ENCODE measurements at regions not wholly inside any gene's neighbourhood (a gene's known extent, or its start where the extent isn't known, plus 50 kb on each side); places are given as distances from the start of the nearest gene placed in this dataset.

DNA sequence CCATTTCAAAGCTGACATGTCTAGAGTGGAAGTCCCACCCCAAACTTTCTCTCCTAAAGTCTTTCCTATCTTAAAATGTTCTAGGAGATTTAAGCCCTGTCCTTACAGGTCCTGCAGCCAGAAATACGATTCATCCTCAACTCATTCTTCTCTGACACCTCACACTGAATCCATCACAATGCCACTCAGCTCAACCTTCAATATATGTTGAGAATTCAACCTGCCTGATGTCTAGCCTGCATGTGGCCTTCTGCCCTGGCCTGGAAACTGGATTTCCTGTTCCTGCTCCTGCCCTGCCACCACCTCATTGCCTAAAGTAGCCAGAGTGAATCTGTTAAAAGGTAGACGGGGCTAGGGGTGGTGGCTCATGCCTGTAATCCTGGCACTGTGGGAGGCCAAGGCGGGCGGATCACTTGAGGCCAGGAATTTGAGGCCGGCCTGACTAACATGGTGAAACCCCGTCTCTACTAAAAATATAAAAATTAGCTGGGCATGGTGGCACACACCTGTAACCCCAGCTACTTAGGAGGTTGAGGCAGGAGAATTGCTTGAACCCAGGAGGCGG lies 345.9 kb downstream of the CDH26 start:
- no peak overlapping the region for H3K27ac ChIP-seq
- TF ChIP-seq CTCF (conservative IDR thresholded peaks at IDR 0.05): no peak

- no peak for TF ChIP-seq CTCF (conservative IDR thresholded peaks at IDR 0.05)
- H3K27ac ChIP-seq: no peak overlapping the region
Measured at GRCh38 chr20:60304931-60305330, 346.7 kb downstream of the CDH26 start.

GRCh38 chr20:60306105-60306504 lies 347.9 kb downstream of the CDH26 start:
- TF ChIP-seq CTCF (conservative IDR thresholded peaks at IDR 0.05): no peak
- no peak overlapping the region for H3K27ac ChIP-seq

GRCh38 chr20:60306551-60306950 lies 348.3 kb downstream of the CDH26 start:
- H3K27ac ChIP-seq: no peak overlapping the region
- TF ChIP-seq CTCF (conservative IDR thresholded peaks at IDR 0.05): no peak

DNA sequence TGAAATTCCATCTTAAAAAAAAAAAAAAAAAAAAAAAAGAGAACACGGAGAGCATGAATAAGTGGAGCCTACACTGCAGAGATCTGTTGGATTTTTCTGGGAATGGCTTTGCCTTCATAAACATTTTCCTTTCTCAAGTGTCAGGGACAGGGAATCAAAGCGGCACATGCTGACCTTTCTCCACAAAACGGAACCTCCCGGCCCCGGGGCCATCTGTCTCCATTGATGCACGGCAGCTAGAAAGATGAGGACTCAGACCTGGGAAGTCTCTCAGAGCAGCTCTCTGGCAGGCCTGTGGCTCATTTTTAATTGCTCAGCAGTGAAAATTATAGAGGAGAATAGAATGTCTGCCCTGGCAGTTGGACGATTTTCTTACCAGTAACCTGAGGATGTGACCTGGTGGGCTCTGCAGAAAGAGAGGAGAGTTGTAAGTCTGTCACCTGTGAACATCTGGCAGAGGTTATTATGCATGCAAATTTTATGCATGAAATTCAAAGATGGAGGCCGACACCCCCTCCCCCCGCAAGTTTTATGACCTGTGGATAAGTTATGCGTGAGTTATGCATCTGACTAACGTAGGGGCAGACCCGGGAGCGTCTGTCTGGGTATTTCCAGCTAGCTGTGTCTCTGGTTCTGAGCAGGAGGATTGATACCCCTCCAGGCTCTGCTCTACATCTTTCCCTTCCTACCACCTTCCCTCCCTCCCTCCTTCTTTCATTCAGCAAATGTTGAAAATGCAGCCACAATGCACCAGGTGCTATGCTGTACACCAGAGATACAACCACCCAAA lies 352.5 kb downstream of the CDH26 start:
- H3K27ac ChIP-seq: no peak overlapping the region
- no peak for TF ChIP-seq CTCF (conservative IDR thresholded peaks at IDR 0.05)

- H3K27ac ChIP-seq: no peak overlapping the region
- no peak for TF ChIP-seq CTCF (conservative IDR thresholded peaks at IDR 0.05)
Measured at GRCh38 chr20:60313191-60313590, 355.0 kb downstream of the CDH26 start.

DNA sequence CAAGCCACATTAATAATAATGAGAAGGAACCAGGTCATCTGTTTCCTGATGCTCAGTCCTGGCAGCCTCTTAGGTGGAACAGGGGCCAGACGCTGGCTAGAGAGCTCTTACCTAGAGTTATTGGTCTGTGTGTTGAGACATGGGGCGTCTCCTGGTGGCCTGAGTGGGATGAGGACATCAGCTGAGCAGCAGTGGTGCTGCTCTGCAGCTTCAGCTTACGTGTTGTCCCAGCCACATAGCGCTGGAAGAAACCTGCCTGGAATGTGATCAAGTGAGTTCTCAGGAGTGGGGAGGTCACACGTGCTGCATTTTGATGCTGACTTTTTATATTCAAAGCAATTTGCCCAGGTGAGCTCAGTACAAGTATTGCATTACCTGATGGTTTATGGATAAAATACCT lies 355.4 kb downstream of the CDH26 start:
- no peak for TF ChIP-seq CTCF (conservative IDR thresholded peaks at IDR 0.05)
- H3K27ac ChIP-seq: no peak overlapping the region
